LNCaP clone FGC (cell line): ENCODE measurements at regions not wholly inside any gene's neighbourhood (a gene's known extent, or its start where the extent isn't known, plus 50 kb on each side); places are given as distances from the start of the nearest gene placed in this dataset.

Experiments
- DNase-seq: peaks from one replicate; pipeline ENCODE4 v3.0.0-alpha.2; 2011; ENCODE audit warnings: low read depth
- H3K4me3 ChIP-seq: 2 replicates; pipeline ENCODE4 v1.5.1; 2011; ENCODE audit warnings: mild to moderate bottlenecking, low read depth, low read length, control low read depth
- TF ChIP-seq, protein P1 (sequence below): IDR thresholded peaks from 2 replicates; pipeline ENCODE4 v1.5.1; 2012; ENCODE audit warnings: mild to moderate bottlenecking; ENCODE audit not compliant: control insufficient read depth, insufficient read depth; ENCODE audit errors: extremely low read depth

DNA sequence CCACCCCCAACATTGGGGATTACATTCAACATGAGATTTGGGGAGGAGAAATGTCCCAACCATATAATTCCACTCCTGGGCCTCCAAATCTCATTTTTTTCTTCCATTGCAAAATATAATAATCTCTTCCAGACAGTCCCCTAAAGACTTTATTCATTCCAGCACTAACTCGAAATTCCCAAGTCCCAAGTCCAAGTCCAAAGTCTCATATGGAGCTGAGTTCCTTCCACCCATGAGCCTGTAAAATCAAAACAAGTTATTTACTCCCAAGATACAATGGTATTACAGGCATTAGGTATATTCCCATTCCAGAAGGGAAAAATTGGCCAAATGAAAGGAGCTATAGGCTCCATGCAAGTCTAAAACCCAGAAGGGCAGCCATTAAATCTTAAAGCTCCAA, 56.7 kb downstream of the P2RY1 start:
- DNase-seq: no peak
- H3K4me3 ChIP-seq: no peak overlapping the region
- TF ChIP-seq, protein P1, sequence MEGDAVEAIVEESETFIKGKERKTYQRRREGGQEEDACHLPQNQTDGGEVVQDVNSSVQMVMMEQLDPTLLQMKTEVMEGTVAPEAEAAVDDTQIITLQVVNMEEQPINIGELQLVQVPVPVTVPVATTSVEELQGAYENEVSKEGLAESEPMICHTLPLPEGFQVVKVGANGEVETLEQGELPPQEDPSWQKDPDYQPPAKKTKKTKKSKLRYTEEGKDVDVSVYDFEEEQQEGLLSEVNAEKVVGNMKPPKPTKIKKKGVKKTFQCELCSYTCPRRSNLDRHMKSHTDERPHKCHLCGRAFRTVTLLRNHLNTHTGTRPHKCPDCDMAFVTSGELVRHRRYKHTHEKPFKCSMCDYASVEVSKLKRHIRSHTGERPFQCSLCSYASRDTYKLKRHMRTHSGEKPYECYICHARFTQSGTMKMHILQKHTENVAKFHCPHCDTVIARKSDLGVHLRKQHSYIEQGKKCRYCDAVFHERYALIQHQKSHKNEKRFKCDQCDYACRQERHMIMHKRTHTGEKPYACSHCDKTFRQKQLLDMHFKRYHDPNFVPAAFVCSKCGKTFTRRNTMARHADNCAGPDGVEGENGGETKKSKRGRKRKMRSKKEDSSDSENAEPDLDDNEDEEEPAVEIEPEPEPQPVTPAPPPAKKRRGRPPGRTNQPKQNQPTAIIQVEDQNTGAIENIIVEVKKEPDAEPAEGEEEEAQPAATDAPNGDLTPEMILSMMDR: no peak

- TF ChIP-seq, protein P1: no peak
- no peak for DNase-seq
- no peak overlapping the region for H3K4me3 ChIP-seq
Measured at GRCh38 chr3:152892446-152892845, 57.5 kb downstream of the P2RY1 start.

- TF ChIP-seq, protein P1: no peak
- DNase-seq: no peak
- H3K4me3 ChIP-seq: no peak overlapping the region
Measured at GRCh38 chr3:152893647-152894046, 58.7 kb downstream of the P2RY1 start.

GRCh38 chr3:152899306-152899705, 64.4 kb downstream of the P2RY1 start:
- DNase-seq: no peak
- TF ChIP-seq, protein P1: no peak
- H3K4me3 ChIP-seq: no peak overlapping the region

- H3K4me3 ChIP-seq: no peak overlapping the region
- TF ChIP-seq, protein P1: no peak
- no peak for DNase-seq
Measured at GRCh38 chr3:152902141-152902669, 67.3 kb downstream of the P2RY1 start.

DNA sequence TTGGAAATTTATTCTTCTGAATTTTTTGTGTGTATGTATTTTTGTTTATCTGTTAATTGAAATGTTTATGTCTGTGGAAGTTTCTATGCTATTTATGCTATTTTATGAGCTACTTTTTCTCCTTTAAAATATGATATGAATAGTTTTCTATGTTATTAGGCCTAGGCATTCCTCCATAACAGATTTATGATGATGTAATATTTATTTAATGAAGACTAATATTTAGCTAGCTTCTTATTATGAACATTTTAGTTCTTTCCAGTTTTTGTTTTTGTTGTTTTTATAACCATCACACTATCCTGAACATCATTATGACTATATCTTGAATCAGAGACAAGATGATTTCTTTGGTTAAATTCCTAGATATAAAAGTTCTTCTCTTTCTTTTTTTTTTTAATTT, 70.7 kb downstream of the P2RY1 start:
- no peak overlapping the region for H3K4me3 ChIP-seq
- TF ChIP-seq, protein P1: no peak
- no peak for DNase-seq

- no peak for DNase-seq
- H3K4me3 ChIP-seq: no peak overlapping the region
- TF ChIP-seq, protein P1: no peak
Measured at GRCh38 chr3:152909180-152909883, 74.4 kb downstream of the P2RY1 start.
